H9 (cell line): ENCODE measurements at regions not wholly inside any gene's neighbourhood (a gene's known extent, or its start where the extent isn't known, plus 50 kb on each side); places are given as distances from the start of the nearest gene placed in this dataset.

Experiments
- DNase-seq: peaks from one replicate; pipeline ENCODE4 v3.0.0-alpha.2; 2017
- H2AFZ ChIP-seq: one replicate; pipeline ENCODE4 v1.6.1; 2013; ENCODE audit warnings: mild to moderate bottlenecking, low read length, control low read depth, moderate library complexity
- H2AK5ac ChIP-seq: 2 replicates; pipeline ENCODE4 v1.6.1; 2013; ENCODE audit warnings: low read length, control low read depth, mixed read lengths; ENCODE audit not compliant: insufficient read length
- H2BK120ac ChIP-seq: one replicate; pipeline ENCODE4 v1.6.1; 2013; ENCODE audit warnings: low read depth, mild to moderate bottlenecking, low read length, control low read depth, inconsistent platforms; ENCODE audit not compliant: poor library complexity, severe bottlenecking
- H2BK12ac ChIP-seq: 2 replicates; pipeline ENCODE4 v1.6.1; 2013; ENCODE audit warnings: low read length, control low read depth, mixed read lengths, low read depth; ENCODE audit not compliant: insufficient read length
- H2BK15ac ChIP-seq: 2 replicates; pipeline ENCODE4 v1.6.1; 2013; ENCODE audit warnings: low read depth, low read length, control low read depth
- H2BK20ac ChIP-seq: one replicate; pipeline ENCODE4 v1.6.1; 2013; ENCODE audit warnings: low read depth, mild to moderate bottlenecking, low read length, control low read depth, inconsistent platforms; ENCODE audit not compliant: poor library complexity, severe bottlenecking
- H2BK5ac ChIP-seq: 2 replicates; pipeline ENCODE4 v1.6.1; 2013; ENCODE audit warnings: low read length, control low read depth, mixed read lengths; ENCODE audit not compliant: insufficient read length
- H3K14ac ChIP-seq: 2 replicates; pipeline ENCODE4 v1.6.1; 2013; ENCODE audit warnings: low read length, control low read depth; ENCODE audit not compliant: insufficient read depth
- H3K18ac ChIP-seq: 2 replicates; pipeline ENCODE4 v1.6.1; 2013; ENCODE audit warnings: low read depth, mild to moderate bottlenecking, mixed read lengths, low read length, control low read depth; ENCODE audit not compliant: insufficient read length
- H3K23ac ChIP-seq: 2 replicates; pipeline ENCODE4 v1.6.1; 2013; ENCODE audit warnings: low read length, control low read depth, mixed read lengths, low read depth; ENCODE audit not compliant: insufficient read length
- H3K23me2 ChIP-seq: 2 replicates; pipeline ENCODE4 v1.6.1; 2013; ENCODE audit warnings: low read depth, mild to moderate bottlenecking, mixed read lengths, low read length, control low read depth; ENCODE audit not compliant: insufficient read length, poor library complexity, severe bottlenecking
- H3K27ac ChIP-seq: 2 replicates; pipeline ENCODE4 v1.5.1; 2013; ENCODE audit warnings: low read length, control low read depth, mixed read lengths, low read depth; ENCODE audit not compliant: insufficient read length
- H3K27me3 ChIP-seq: 2 replicates; pipeline ENCODE4 v1.6.1; 2013; ENCODE audit warnings: low read length, control low read depth, inconsistent platforms; ENCODE audit not compliant: insufficient read depth
- H3K4ac ChIP-seq: 2 replicates; pipeline ENCODE4 v1.6.1; 2013; ENCODE audit warnings: low read depth, mild to moderate bottlenecking, control low read depth, inconsistent platforms, low read length, moderate library complexity
- H3K4me1 ChIP-seq: 2 replicates; pipeline ENCODE4 v1.6.1; 2013; ENCODE audit warnings: low read length, control low read depth, inconsistent platforms; ENCODE audit not compliant: insufficient read depth
- H3K4me2 ChIP-seq: 2 replicates; pipeline ENCODE4 v1.6.1; 2013; ENCODE audit warnings: low read length, control low read depth, mixed read lengths; ENCODE audit not compliant: insufficient read length, insufficient read depth
- H3K56ac ChIP-seq: 2 replicates; pipeline ENCODE4 v1.6.1; 2013; ENCODE audit warnings: low read depth, mild to moderate bottlenecking, mixed read lengths, low read length, control low read depth; ENCODE audit not compliant: insufficient read length
- H3K79me1 ChIP-seq: 2 replicates; pipeline ENCODE4 v1.6.1; 2013; ENCODE audit warnings: low read depth, mild to moderate bottlenecking, moderate library complexity, low read length, control low read depth, inconsistent platforms; ENCODE audit not compliant: insufficient read depth, poor library complexity, severe bottlenecking
- H3K79me2 ChIP-seq: 2 replicates; pipeline ENCODE4 v1.6.1; 2013; ENCODE audit warnings: low read length, control low read depth, inconsistent platforms; ENCODE audit not compliant: insufficient read depth
- H3K9ac ChIP-seq: 2 replicates; pipeline ENCODE4 v1.6.1; 2013; ENCODE audit warnings: low read length, control low read depth, mixed read lengths; ENCODE audit not compliant: insufficient read length; ENCODE audit errors: extremely low read depth
- H3K9me3 ChIP-seq: one replicate; pipeline ENCODE4 v1.6.1; 2013; ENCODE audit warnings: low read depth, low read length, inconsistent platforms; ENCODE audit not compliant: control insufficient read depth
- H3T11ph ChIP-seq: one replicate; pipeline ENCODE4 v1.6.1; 2013; ENCODE audit warnings: mild to moderate bottlenecking, low read length, control low read depth, inconsistent platforms
- H4K20me1 ChIP-seq: one replicate; pipeline ENCODE4 v1.6.1; 2013; ENCODE audit not compliant: control insufficient read depth, insufficient read length, insufficient read depth
- H4K5ac ChIP-seq: 2 replicates; pipeline ENCODE4 v1.6.1; 2013; ENCODE audit warnings: low read depth, mild to moderate bottlenecking, mixed read lengths, low read length, control low read depth; ENCODE audit not compliant: insufficient read length
- H4K8ac ChIP-seq: replicated peaks from 2 replicates; pipeline ENCODE4 v1.6.1; 2013; ENCODE audit warnings: low read length, control low read depth, mixed read lengths, low read depth; ENCODE audit not compliant: insufficient read length
- H4K91ac ChIP-seq: 2 replicates; pipeline ENCODE4 v1.6.1; 2013; ENCODE audit warnings: low read depth, mild to moderate bottlenecking, moderate library complexity, mixed read lengths, low read length, control low read depth; ENCODE audit not compliant: insufficient read length
- H3K27ac Mint-ChIP-seq, 3 experiments: 2 replicates in 2 of 3; 3 replicates in 1 of 3; pipeline ENCODE4 v1.8.0; 2020 to 2021; ENCODE audit warnings: mixed read lengths in 3 of 3, mild to moderate bottlenecking in 1 of 3, moderate library complexity in 1 of 3
- H3K27me3 Mint-ChIP-seq: 2 replicates; pipeline ENCODE4 v1.8.0; 2021; ENCODE audit warnings: low read depth, mild to moderate bottlenecking, moderate library complexity, mixed read lengths
- H3K36me3 Mint-ChIP-seq, 3 experiments: 2 replicates in 2 of 3; 3 replicates in 1 of 3; pipeline ENCODE4 v1.8.0; 2020 to 2021; ENCODE audit warnings: low read depth in 3 of 3, mixed read lengths in 3 of 3; ENCODE audit not compliant: insufficient read depth in 1 of 3
- H3K4me1 Mint-ChIP-seq, 2 experiments: 2 replicates each; pipeline ENCODE4 v1.8.0; 2020; ENCODE audit warnings: mixed read lengths in 2 of 2
- H3K4me3 Mint-ChIP-seq, 2 experiments: 2 replicates in 1 of 2; 3 replicates in 1 of 2; pipeline ENCODE4 v1.8.0; 2020 to 2021; ENCODE audit warnings: mild to moderate bottlenecking in 2 of 2, mixed read lengths in 2 of 2, moderate library complexity in 1 of 2
- H3K9me3 Mint-ChIP-seq, 2 experiments: 2 replicates in 1 of 2; 3 replicates in 1 of 2; pipeline ENCODE4 v1.8.0; 2020; ENCODE audit warnings: mild to moderate bottlenecking in 2 of 2, mixed read lengths in 2 of 2, moderate library complexity in 1 of 2
- CTCF ChIP-seq: fragments of 200-600 bp; sonication (generic); conservative IDR thresholded peaks from 3 replicates; pipeline ENCODE4 v1.8.0; 2021; ENCODE audit warnings: antibody characterized with exemption, mild to moderate bottlenecking
- WGBS: extraction: QIAGEN DNeasy Blood & Tissue Kit; methylation state at CpG from one replicate; pipeline ENCODE4 v1.1.7; 2013; ENCODE audit warnings: missing lambda C conversion rate, low lambda C conversion rate, mixed read lengths; ENCODE audit not compliant: insufficient read length; ENCODE audit errors: extremely low coverage; 5-methylcytosine and 5-hydroxymethylcytosine counted together

- no peak overlapping the region for H2BK15ac ChIP-seq
- H4K5ac ChIP-seq, result no peak overlapping the region
- no peak overlapping the region for H3K27ac ChIP-seq
- Mint-ChIP-seq H3K9me3 (peaks cover 0 to 2% of the 10 kb centered on the region in 2 experiments; a peak in 3 of 5 replicates), H3K36me3 (peaks cover 0 to 2% (median 1%) of the 10 kb centered on the region in 3 experiments; a peak in 2 of 7 replicates), H3K4me1 (no peaks in the 10 kb centered on the region), H3K4me3 (no peak overlapping the region; a peak in 1 of 5 replicates), H3K27ac (no peak overlapping the region), H3K27me3 (no peaks in the 10 kb centered on the region; the same call in 1 of the 2 replicates)
- no peak overlapping the region for H3K9ac ChIP-seq
- H2BK5ac ChIP-seq, result no peak overlapping the region
- H2AK5ac ChIP-seq, result no peak overlapping the region
- no peaks in the 10 kb centered on the region for H3K79me1 ChIP-seq
- no peak overlapping the region for H3K56ac ChIP-seq
- no peak overlapping the region for H2BK12ac ChIP-seq
- no peaks in the 10 kb centered on the region for H3K4me1 ChIP-seq
- DNase-seq, result peak; percentile 49
- no peak overlapping the region for H2AFZ ChIP-seq
- H3K27me3 ChIP-seq, result no peaks in the 10 kb centered on the region
- no peak overlapping the region for H3T11ph ChIP-seq
- H4K91ac ChIP-seq, result no peak overlapping the region
- no peak overlapping the region for H2BK120ac ChIP-seq
- peak; percentile 56 for TF ChIP-seq CTCF
- no peak overlapping the region for H3K14ac ChIP-seq
- H3K4me2 ChIP-seq, result no peak overlapping the region
- no peak overlapping the region for H3K18ac ChIP-seq
- no peaks in the 10 kb centered on the region for H4K20me1 ChIP-seq
- H3K23me2 ChIP-seq, result no peaks in the 10 kb centered on the region
- H2BK20ac ChIP-seq, result no peak overlapping the region
- H3K23ac ChIP-seq, result no peak overlapping the region
- WGBS, result no CpG with 5 or more reads among the region's 6 CpGs
- no peaks in the 10 kb centered on the region for H3K9me3 ChIP-seq
- no peaks in the 10 kb centered on the region for H3K79me2 ChIP-seq
- H4K8ac ChIP-seq, result no peak overlapping the region
- H3K4ac ChIP-seq, result no peak overlapping the region
Measured at GRCh38 chr15:91660174-91660649, 193.3 kb upstream of the SLCO3A1 start.
